VCaP (cell line): ENCODE measurements at regions not wholly inside any gene's neighbourhood (a gene's known extent, or its start where the extent isn't known, plus 50 kb on each side); places are given as distances from the start of the nearest gene placed in this dataset.

ENCODE experiments used
- H3K27ac ChIP-seq: fragments of 450-650 bp; 2 replicates; pipeline ENCODE4 v1.5.1; 2017
- TF ChIP-seq, protein P1 (sequence below): fragments of 450-650 bp; conservative IDR thresholded peaks from 2 replicates; pipeline ENCODE4 v1.5.1; 2017; ENCODE audit warnings: mild to moderate bottlenecking, moderate library complexity

GRCh38 chr6:147653631-147654030 is 145.1 kb downstream of the SAMD5 start:
- no peak overlapping the region for H3K27ac ChIP-seq
- TF ChIP-seq, protein P1, sequence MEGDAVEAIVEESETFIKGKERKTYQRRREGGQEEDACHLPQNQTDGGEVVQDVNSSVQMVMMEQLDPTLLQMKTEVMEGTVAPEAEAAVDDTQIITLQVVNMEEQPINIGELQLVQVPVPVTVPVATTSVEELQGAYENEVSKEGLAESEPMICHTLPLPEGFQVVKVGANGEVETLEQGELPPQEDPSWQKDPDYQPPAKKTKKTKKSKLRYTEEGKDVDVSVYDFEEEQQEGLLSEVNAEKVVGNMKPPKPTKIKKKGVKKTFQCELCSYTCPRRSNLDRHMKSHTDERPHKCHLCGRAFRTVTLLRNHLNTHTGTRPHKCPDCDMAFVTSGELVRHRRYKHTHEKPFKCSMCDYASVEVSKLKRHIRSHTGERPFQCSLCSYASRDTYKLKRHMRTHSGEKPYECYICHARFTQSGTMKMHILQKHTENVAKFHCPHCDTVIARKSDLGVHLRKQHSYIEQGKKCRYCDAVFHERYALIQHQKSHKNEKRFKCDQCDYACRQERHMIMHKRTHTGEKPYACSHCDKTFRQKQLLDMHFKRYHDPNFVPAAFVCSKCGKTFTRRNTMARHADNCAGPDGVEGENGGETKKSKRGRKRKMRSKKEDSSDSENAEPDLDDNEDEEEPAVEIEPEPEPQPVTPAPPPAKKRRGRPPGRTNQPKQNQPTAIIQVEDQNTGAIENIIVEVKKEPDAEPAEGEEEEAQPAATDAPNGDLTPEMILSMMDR = no peak

- no peak overlapping the region for H3K27ac ChIP-seq
- TF ChIP-seq, protein P1 = no peak
These were observed 145.8 kb downstream of the SAMD5 start for GRCh38 chr6:147654103-147654845.

DNA sequence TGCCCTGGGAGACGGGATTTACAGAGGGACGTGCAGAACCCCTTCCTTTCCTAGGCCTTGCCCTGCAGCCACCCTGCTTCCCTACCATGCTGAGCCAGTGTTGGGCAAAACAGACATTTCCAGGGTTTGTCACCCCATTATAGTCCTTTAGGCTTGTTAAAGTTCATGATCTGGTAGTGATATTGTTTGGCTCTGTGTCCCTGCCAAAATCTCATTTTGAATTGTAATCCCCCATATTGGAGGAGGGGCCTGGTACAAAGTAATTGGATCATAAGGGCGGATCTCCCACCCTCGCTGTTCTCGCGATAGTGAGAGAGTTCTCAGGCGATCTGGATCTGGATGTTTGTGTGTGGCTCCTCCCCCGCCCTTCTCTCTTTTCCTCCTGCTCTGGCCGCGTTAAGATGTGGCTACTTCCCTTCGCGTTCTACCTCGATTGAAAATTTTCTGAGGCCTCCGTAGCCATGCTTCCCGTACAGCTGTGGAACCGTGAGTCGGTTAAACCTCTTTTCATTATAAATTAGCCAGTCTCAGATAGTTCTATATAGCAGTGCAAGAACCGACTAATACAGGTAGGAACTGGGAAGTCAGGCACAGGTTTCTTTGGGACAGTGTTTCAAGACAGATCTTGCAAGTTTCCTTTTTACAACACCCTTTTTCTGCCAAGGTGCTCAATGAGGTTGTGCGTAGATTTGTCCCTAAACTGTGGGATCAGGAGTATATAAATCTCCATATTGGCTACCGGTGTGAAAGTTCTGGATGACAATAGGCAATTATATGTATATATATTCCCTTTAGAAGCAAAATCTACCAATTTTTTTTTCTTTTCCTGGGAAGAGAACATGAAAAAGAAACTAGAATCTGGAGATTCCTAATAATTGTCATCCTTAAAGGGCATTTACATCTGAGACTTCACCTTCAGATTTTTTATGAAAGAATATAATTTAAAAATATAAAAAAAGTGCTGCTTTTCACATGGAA is 152.1 kb downstream of the SAMD5 start:
- H3K27ac ChIP-seq = no peak overlapping the region
- TF ChIP-seq, protein P1 = no peak

DNA sequence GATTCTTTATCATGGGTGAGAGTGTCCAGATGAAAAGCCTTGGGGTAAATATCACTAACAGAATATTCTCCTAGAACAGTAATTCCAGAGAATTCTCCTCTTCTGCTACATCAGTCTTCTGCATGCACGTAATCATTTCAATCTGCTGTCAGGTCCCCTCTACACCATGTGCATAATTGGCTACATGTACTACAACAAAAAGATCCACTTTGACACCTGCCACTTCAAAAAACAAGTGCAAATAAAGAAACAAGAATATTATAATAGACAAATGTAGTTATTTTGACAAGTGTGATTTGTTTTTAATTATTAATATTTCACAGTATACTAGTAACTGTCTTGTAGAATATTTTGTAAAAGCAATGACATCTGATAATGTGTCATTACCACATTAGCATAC is 154.2 kb downstream of the SAMD5 start:
- no peak overlapping the region for H3K27ac ChIP-seq
- TF ChIP-seq, protein P1 = no peak

GRCh38 chr6:147664092-147664491 is 155.6 kb downstream of the SAMD5 start:
- TF ChIP-seq, protein P1 = no peak
- H3K27ac ChIP-seq = no peak overlapping the region

DNA sequence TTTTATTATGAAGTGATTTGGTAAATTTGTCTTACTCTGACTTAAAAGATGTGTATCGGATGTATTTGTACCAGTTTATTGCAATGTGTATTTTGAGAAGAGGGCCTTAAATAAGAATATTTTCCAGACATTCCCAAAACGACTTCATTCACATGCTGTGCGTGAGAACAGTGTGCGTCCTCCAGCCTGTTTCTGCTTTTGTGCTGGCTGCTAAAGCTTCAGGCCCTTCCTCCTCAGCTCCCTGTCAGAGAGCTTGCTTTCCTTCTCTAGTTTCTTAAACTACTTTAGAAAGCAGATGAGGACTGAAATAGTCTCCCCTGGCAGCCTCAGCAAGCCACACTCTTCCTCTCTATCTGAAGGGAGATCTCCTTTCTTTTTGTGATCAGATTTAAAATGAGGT is 157.8 kb downstream of the SAMD5 start:
- H3K27ac ChIP-seq = no peak overlapping the region
- TF ChIP-seq, protein P1 = no peak

DNA sequence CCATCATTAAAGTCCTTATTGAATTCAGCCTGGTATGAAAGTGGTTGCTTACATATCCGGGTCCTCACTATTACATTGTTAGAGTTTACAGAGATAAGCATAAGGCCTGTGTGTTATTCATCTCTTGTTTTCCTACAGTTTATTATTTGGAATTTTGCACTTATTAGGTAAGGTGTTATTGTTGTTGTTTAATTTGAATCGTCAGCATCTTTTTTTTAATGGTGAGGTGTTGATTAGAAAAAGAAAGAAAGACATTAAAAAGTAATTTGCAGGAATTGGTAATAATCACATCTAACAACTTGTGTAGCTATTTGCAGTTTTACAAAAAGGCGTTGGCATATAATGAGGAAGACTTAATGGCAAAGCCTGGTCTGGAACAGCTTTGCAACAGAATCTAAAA is 158.6 kb downstream of the SAMD5 start:
- TF ChIP-seq, protein P1 = no peak
- no peak overlapping the region for H3K27ac ChIP-seq
